Immature natural killer cell (primary cell): ENCODE measurements at regions not wholly inside any gene's neighbourhood (a gene's known extent, or its start where the extent isn't known, plus 50 kb on each side); places are given as distances from the start of the nearest gene placed in this dataset.
"Not testable (repeated sequence)": the region's sequence is repeated elsewhere in the genome, so short reads cannot be mapped to it uniquely, and the experiment has no call there.

Experiments
- DNase-seq, 3 donors: peaks; one replicate each; pipeline ENCODE4 v3.0.0; 2022; ENCODE audit warnings: mixed read lengths in 1 of 3
- H3K27ac Mint-ChIP-seq, 6 donors: one replicate each; pipeline ENCODE4 v1.8.0; 2020; ENCODE audit warnings: mixed read lengths in 6 of 6, mild to moderate bottlenecking in 5 of 6, inconsistent platforms in 4 of 6, moderate library complexity in 3 of 6
- H3K27me3 Mint-ChIP-seq, 3 donors: one replicate each; pipeline ENCODE4 v1.8.0; 2020 to 2021; ENCODE audit warnings: low read depth in 3 of 3, mild to moderate bottlenecking in 3 of 3, mixed read lengths in 3 of 3, moderate library complexity in 3 of 3, inconsistent platforms in 1 of 3
- H3K36me3 Mint-ChIP-seq, 3 donors: one replicate each; pipeline ENCODE4 v1.8.0; 2020; ENCODE audit warnings: mixed read lengths in 3 of 3, inconsistent platforms in 2 of 3, mild to moderate bottlenecking in 2 of 3
- H3K4me1 Mint-ChIP-seq, 2 donors: one replicate each; pipeline ENCODE4 v1.8.0; 2020; ENCODE audit warnings: inconsistent platforms in 2 of 2, mild to moderate bottlenecking in 2 of 2, mixed read lengths in 2 of 2, moderate library complexity in 1 of 2
- H3K4me3 Mint-ChIP-seq, 5 donors: one replicate each; pipeline ENCODE4 v1.8.0; 2020; ENCODE audit warnings: mild to moderate bottlenecking in 5 of 5, mixed read lengths in 5 of 5, inconsistent platforms in 3 of 5, moderate library complexity in 3 of 5
- H3K9me3 Mint-ChIP-seq, 6 donors: one replicate each; pipeline ENCODE4 v1.8.0; 2020; ENCODE audit warnings: mild to moderate bottlenecking in 6 of 6, mixed read lengths in 6 of 6, inconsistent platforms in 4 of 6, moderate library complexity in 3 of 6

DNA sequence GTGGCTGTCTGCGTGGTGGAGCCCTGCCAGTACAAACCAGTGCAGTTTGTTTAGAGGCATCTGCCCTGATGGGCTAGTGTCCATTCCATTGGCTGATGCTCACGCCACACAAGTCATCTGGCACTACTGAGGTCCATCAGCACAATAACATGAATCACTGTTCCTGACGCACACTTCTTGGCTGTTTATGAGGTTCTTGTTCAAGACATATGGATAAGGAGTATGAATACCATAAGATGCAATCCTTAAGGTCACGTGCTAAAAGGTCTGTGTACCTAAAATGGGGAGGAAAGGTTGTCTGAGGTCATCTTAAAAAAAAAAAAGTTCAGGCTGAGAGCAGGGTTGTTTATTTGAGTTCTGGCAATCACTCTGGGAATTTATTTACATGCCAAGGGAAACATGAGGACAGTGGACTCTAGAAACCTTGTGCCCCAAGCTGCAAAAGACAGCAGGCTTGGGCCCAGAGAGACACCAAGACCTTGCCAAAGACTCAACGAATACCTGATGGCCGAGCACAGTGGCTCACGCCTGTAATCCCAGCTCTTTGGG lies 54.1 kb upstream of the SHLD1 start:
- DNase-seq: no peak
- H3K4me3 Mint-ChIP-seq: no peak overlapping the region
- H3K27ac Mint-ChIP-seq: no peak overlapping the region
- H3K36me3 Mint-ChIP-seq: no peaks in the 10 kb centered on the region
- no peaks in the 10 kb centered on the region for H3K4me1 Mint-ChIP-seq
- H3K9me3 Mint-ChIP-seq: peaks cover 0 to 3% (median 0%) of the 10 kb centered on the region in 6 donors
- peaks cover 0 to 2% (median 2%) of the 10 kb centered on the region in 3 donors for H3K27me3 Mint-ChIP-seq

DNA sequence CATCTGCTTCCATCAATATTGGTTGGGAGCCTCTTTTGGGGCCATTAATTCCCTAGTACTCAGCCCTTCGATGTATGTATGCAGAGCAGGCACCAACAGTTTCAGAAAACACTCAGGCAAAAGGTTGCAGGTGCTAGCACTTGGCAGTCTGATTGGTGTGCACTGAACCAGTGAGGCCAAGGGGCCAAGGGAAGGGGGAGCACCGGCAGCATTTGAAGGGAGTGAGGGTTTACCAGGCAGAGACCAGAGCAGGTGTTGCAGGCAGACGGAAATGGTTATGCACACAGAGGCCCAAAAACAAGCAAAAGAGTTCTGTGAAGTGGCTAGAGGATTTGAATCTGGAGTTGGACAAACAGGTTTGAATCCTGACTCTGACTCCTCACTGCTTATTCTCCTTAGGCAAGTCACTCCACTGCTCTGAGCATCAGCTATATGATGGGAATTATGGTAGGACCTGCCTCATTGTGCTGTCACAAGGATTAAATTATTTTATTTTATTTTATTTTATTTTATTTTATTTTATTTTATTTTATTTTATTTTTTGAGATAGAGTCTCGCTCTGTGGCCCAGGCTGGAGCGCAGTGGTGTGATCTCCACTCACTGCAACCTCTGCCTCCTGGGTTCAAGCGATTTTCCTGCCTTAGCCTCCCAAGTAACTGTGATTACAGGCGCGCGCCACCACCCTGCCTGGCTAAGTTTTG lies 58.1 kb upstream of the SHLD1 start:
- no peak overlapping the region for H3K27ac Mint-ChIP-seq
- no peak for DNase-seq
- no peak overlapping the region for H3K4me3 Mint-ChIP-seq
- H3K4me1 Mint-ChIP-seq: no peaks in the 10 kb centered on the region
- H3K9me3 Mint-ChIP-seq: peaks cover 0 to 3% (median 0%) of the 10 kb centered on the region in 6 donors
- peaks cover 0 to 2% (median 1%) of the 10 kb centered on the region in 3 donors for H3K27me3 Mint-ChIP-seq
- H3K36me3 Mint-ChIP-seq: no peaks in the 10 kb centered on the region

DNA sequence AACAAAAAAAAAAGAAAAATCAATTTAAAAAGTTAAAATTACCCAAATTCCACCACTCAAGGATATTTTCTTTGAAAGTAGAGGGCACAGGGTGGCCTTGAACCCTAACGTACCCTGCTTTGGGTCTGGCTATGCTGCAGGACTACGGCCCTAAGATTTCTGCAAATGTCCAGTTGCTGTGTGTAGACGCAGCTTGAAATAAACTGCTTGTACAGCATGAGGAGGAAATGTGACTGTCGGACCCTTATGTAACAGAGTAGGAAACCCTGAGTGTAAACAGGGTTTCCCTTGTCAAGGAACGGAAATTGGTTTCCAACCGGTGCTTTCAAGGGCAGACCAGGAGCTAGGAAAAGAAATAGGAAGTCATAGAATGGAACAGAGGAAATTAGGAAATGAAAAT lies 60.7 kb upstream of the SHLD1 start:
- H3K27ac Mint-ChIP-seq: no peak overlapping the region
- no peaks in the 10 kb centered on the region for H3K4me1 Mint-ChIP-seq
- H3K36me3 Mint-ChIP-seq: no peaks in the 10 kb centered on the region
- DNase-seq: no peak
- peaks cover 0 to 3% (median 1%) of the 10 kb centered on the region in 3 donors for H3K27me3 Mint-ChIP-seq
- no peaks in the 10 kb centered on the region for H3K9me3 Mint-ChIP-seq
- H3K4me3 Mint-ChIP-seq: no peak overlapping the region

DNA sequence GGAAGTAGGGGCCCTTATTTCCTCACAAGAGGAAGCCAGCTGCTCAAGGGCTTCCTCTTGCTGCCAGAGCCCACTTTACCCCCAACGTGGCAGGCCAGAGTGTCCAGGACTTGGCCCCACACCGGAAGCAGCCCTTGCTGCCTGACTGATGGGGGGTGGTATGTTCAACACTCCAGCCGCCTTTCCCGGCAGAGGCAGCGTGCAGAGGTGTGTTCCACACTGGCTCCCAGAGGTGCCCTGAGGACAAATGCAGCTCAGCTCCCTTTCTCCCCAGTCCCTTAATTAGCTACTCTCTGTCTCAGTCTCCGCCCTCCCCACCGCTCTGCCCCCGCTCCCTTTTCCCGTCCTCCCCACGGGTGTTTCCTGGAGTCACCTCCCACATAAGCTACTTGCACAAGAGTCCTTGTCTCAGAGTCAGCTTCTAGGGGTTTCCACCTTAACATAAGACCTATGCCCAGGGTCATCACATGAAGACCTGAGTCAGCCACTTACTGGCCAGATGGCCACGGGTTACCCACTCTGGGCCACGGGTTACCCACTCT lies 61.7 kb upstream of the SHLD1 start:
- no peaks in the 10 kb centered on the region for H3K9me3 Mint-ChIP-seq
- no peaks in the 10 kb centered on the region for H3K36me3 Mint-ChIP-seq
- peaks cover 0 to 3% (median 1%) of the 10 kb centered on the region in 3 donors for H3K27me3 Mint-ChIP-seq
- H3K27ac Mint-ChIP-seq: no peak overlapping the region
- DNase-seq: no peak
- no peaks in the 10 kb centered on the region for H3K4me1 Mint-ChIP-seq
- no peak overlapping the region for H3K4me3 Mint-ChIP-seq

DNA sequence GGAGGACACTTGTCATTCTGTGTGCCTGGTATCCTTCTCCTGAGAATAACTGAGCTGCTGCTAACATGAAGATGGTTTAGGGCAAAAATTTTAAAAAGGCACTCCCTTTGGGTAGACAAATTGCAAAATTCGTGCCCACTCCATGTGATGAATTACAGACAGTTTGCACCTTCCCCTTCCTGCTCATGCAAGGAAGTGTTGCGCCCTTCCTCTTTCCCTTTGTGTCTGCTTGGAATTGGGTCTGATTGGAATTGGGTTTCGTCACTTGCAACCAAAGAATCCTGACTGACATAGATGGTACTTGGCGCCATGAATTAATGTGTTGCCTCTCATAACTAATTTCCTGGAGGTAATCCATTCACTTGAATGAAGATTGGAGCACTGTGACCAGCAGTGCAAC lies 62.3 kb upstream of the SHLD1 start:
- Mint-ChIP-seq H3K27me3 (peaks cover 0 to 3% (median 1%) of the 10 kb centered on the region in 3 donors), H3K27ac (no peak overlapping the region)

DNA sequence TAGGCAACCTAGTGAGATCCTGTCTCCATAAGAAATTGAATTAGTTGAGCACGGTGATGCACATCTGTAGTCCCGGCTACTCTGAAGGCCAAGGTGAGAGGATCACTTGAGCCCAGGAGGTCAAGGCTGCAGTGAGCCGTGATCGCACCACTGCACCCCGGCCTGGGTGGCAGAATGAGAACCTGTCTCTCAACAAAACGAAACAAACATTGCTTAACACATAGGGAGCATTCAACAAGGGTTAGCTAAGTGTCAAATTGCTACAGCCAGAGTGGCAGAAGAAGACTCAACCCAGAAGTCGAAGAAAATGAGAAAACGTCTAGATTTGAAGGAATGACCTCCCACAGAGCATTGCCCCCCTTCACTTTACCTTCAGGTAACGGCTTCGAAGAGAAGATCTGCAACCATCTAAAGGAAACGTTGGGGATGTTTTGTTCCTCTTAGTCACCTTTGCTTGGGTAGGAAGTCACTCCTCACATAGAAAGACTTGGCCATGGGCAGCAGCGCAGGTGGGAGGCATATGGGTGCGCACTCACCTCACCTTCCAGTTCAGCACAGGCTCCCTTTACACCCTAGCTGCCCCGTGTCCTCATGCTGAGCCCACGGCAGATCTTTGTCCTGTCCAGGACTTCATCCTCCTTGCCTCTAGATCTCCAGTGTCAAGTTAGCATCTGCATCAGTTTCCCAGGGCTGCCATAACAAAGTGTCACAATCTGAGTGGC lies 63.7 kb upstream of the SHLD1 start:
- Mint-ChIP-seq H3K27ac (peak overlapping the region in 2 of 6 donors; percentile 5 to 13), H3K36me3 (no peaks in the 10 kb centered on the region), H3K27me3 (peaks cover 0 to 2% (median 1%) of the 10 kb centered on the region in 3 donors), H3K9me3 (no peaks in the 10 kb centered on the region), H3K4me1 (no peaks in the 10 kb centered on the region), H3K4me3 (no peak overlapping the region)
- no peak for DNase-seq

More for the DNA sequence above, 62.3 kb upstream of the SHLD1 start:
- no peak for DNase-seq
- H3K9me3 Mint-ChIP-seq: no peaks in the 10 kb centered on the region
- H3K4me1 Mint-ChIP-seq: no peaks in the 10 kb centered on the region
- no peaks in the 10 kb centered on the region for H3K36me3 Mint-ChIP-seq
- H3K4me3 Mint-ChIP-seq: no peak overlapping the region

DNA sequence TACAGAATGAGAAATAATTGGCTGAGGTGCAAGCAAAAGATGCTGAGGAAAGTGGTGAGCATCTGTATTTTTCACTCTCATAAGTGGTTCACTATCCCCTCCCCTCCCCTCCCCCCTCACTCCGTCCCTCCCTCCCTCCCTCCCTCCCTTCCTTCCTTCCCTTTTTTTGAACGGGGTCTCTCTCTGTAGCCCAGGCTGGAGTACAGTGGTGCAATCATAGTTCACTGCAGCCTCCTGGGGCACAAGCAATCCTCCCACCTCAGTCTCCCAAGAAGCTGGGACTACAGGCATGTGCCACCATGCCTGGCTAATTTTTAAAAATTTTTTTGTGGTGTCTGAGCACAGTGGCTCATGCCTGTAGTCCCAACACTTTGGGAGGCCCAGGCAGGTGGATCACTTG lies 67.6 kb upstream of the SHLD1 start:
- H3K27ac Mint-ChIP-seq, H3K4me3 Mint-ChIP-seq, H3K36me3 Mint-ChIP-seq, H3K4me1 Mint-ChIP-seq, H3K9me3 Mint-ChIP-seq, DNase-seq, H3K27me3 Mint-ChIP-seq: not testable (repeated sequence)

DNA sequence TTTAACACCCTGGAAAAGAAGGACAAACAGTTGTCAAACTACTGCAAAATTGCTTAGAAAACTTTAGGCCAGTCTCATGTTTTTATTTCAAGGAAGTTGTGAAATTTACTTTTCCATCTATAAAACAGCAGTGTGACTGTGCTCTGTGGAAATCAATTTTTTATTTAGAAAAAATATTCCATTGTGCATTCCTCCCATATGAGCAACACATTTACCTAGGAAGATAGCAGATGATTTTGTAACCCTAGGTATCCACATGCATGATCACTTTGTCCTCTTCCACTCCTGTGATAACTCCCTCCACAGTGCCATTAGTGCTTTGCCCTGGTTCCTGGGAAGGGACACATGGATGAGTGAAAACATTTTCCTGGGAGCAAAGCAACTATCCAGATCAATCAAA lies 69.4 kb upstream of the GPCPD1 start:
- Mint-ChIP-seq H3K4me1 (no peaks in the 10 kb centered on the region), H3K36me3 (no peaks in the 10 kb centered on the region), H3K9me3 (no peaks in the 10 kb centered on the region), H3K4me3 (no peak overlapping the region), H3K27ac (no peak overlapping the region), H3K27me3 (peaks cover 0 to 1% (median 0%) of the 10 kb centered on the region in 3 donors)
- no peak for DNase-seq

DNA sequence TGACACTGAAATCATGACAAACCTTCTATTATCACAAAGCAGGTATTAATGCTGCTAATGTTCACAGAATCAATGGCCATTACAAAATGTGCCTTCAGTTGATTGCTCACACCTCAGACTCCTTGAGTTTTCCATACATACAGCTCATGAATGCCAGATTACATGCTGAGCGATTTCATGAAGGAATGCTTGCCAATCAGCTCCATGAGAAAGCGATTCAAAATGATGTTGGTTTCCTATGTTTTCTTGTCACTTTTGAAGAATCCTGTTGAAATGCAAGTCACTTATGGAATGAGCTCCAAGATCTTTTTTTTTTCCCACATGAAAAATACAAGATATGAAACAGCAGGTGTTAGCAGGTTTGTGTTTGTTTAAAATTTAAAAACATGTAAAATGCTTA lies 68.0 kb upstream of the GPCPD1 start:
- Mint-ChIP-seq H3K4me3 (no peak overlapping the region), H3K27ac (no peak overlapping the region), H3K9me3 (no peaks in the 10 kb centered on the region), H3K4me1 (no peaks in the 10 kb centered on the region), H3K36me3 (no peaks in the 10 kb centered on the region), H3K27me3 (peaks cover 0 to 1% (median 0%) of the 10 kb centered on the region in 3 donors)
- DNase-seq: no peak

DNA sequence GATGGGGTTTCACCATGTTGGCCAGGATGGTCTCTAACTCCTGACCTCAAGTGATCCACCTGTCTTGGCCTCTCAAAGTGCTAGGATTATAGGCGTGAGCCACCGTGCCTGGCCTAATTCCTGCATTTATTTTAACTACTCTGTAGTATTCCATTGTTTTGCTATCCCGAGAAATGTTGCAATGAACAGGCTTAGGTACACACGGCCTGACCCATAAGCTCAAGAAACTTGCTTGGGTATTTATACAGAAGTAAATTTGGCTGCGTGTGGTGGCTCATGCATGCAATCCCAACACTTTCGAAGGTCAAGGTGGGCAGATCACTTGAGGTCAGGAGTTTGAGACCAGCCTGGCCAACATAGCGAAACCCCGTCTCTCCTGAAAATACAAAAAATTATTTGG lies 67.1 kb upstream of the GPCPD1 start:
- not testable (repeated sequence) for DNase-seq, H3K27ac Mint-ChIP-seq, H3K9me3 Mint-ChIP-seq, H3K27me3 Mint-ChIP-seq, H3K4me3 Mint-ChIP-seq, H3K4me1 Mint-ChIP-seq, H3K36me3 Mint-ChIP-seq

DNA sequence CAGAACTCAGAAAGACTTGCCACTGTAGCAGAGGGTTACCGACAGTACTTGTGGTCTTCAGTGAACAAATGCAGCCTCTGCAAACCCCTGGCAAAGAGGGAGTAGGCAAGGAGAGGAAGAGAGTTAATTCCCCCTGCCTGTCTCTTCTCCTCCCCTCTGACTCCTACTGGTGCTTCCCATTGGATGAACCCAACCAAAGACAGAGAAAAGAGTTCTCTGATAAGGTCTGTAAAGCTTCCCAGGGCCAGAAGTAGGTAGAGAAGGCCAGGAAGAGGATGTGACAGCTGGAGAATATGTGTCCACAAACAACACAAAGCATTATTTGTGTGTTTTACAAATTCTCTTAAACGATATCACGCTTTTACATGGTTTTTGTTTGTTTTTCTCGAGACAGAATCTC lies 66.6 kb upstream of the GPCPD1 start:
- no peak for DNase-seq
- Mint-ChIP-seq H3K9me3 (no peaks in the 10 kb centered on the region), H3K4me1 (no peaks in the 10 kb centered on the region), H3K36me3 (no peaks in the 10 kb centered on the region), H3K27me3 (peaks cover 0 to 1% (median 0%) of the 10 kb centered on the region in 3 donors), H3K4me3 (no peak overlapping the region), H3K27ac (no peak overlapping the region)

DNA sequence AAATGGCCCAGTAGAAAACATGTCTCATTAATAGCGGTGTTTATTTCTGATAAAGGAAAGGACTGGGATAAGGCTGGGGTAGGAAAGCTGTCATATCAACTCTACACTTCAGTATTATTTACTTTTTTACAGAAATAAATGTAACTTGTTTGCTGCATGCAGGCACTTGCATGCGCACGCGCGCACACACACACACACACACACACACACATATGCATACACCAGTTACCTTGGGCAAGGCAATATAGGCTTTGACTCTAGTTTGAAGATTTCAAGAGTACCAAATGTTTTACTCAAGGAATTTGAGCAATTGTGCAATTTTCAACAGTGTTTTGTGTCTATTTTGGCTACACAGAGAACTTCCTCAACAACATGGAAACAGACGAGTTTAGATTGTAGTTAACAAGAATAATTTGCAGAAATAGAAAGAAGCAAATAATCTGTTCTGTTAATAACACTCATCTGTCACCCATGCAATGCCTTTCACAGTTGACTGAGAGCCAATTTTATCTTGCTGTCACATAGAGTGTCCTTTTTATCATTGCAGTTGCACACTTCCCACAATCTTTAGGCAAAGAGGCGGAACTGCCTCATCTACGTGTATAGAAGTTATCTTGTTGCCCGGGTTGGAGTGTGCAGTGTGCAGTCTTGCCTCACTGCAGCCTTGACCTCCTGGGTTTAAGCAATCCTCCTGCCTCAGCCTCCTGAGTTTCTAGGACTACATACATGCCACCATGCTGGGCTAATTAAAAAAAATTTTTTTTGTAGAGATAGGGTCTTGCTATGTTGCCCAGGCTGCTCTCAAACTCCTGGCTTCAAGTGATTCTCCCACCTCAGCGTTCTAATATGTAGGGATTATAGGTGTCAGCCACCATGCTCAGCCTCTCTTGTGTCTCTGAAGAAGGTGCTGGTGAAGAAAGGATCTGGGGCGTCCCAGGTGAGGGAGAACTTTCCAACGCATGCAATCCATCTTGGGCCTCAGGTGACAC lies 64.6 kb upstream of the GPCPD1 start:
- no peak for DNase-seq
- H3K4me3 Mint-ChIP-seq: no peak overlapping the region
- no peak overlapping the region for H3K27ac Mint-ChIP-seq
- peaks cover 0 to 2% (median 0%) of the 10 kb centered on the region in 3 donors for H3K27me3 Mint-ChIP-seq
- H3K9me3 Mint-ChIP-seq: no peaks in the 10 kb centered on the region
- H3K36me3 Mint-ChIP-seq: no peaks in the 10 kb centered on the region
- no peaks in the 10 kb centered on the region for H3K4me1 Mint-ChIP-seq

DNA sequence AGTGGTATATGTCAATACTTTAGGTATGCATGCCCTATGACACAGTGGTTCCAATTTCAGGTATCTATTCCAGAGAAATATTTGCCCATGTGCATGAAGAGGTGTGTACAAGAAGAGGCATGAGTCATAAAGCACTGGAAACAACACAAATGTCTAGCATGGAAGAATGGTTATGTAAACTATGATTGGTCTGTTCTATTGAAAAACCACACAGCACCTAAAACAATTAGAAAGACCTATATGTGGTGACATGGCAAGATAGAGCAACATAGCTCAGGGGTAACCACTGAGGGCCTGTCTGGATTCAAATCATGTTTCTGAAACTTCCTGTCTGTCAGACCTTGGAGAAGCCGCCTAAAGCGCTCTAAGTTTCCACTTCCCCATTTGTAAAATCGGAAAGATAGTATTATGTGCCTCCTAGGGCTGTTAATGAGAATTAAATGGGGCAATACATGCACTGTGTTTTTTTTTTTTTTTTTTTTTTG lies 63.4 kb upstream of the GPCPD1 start:
- no peak for DNase-seq
- H3K4me3 Mint-ChIP-seq: no peak overlapping the region
- peaks cover 0 to 2% (median 0%) of the 10 kb centered on the region in 3 donors for H3K27me3 Mint-ChIP-seq
- H3K4me1 Mint-ChIP-seq: no peaks in the 10 kb centered on the region
- H3K9me3 Mint-ChIP-seq: no peaks in the 10 kb centered on the region
- no peak overlapping the region for H3K27ac Mint-ChIP-seq
- H3K36me3 Mint-ChIP-seq: no peaks in the 10 kb centered on the region
